Mucosa of descending colon (tissue), 3 donors: ENCODE measurements at regions not wholly inside any gene's neighbourhood (a gene's known extent, or its start where the extent isn't known, plus 50 kb on each side); places are given as distances from the start of the nearest gene placed in this dataset.
"Not testable (repeated sequence)": the region's sequence is repeated elsewhere in the genome, so short reads cannot be mapped to it uniquely, and the experiment has no call there.

ENCODE experiments used
- ATAC-seq: fragments of 200-7000 bp; cut with Tn5 transposase; one replicate; pipeline ENCODE4 v1.9.1; 2020; ENCODE audit warnings: mild to moderate bottlenecking, moderate library complexity
- DNase-seq, 3 donors: peaks; one replicate each; pipeline ENCODE4 v3.0.0-alpha.2; 2020
- H3K36me3 ChIP-seq: fragments of 200-600 bp; one replicate; pipeline ENCODE4 v1.8.0; 2021; ENCODE audit warnings: low read depth, mild to moderate bottlenecking
- H3K4me1 ChIP-seq: fragments of 200-600 bp; one replicate; pipeline ENCODE4 v1.8.0; 2021; ENCODE audit warnings: low read depth, mild to moderate bottlenecking
- H3K4me3 ChIP-seq: fragments of 200-600 bp; one replicate; pipeline ENCODE4 v1.8.0; 2021; ENCODE audit warnings: mild to moderate bottlenecking
- H3K9me3 ChIP-seq: fragments of 200-600 bp; one replicate; pipeline ENCODE4 v1.8.0; 2021; ENCODE audit warnings: mild to moderate bottlenecking
- CTCF ChIP-seq: fragments of 200-600 bp; IDR thresholded peaks from one replicate; pipeline ENCODE4 v1.8.0; 2022; ENCODE audit warnings: antibody characterized with exemption, mild to moderate bottlenecking
- intact Hi-C, 2 donors: fragments of 100-400 bp; cut with DNase I in 1 of 2; cut with micrococcal nuclease in 1 of 2; formaldehyde crosslinking; loops; one replicate each; pipeline versions ENCODE4 v1.11.0 to v1.11.1; 2022; cut with DNase I, micrococcal nuclease
- donor health status: DM: no; HTN: no; CAD: no; lungs with moderate emphysema.
- donor health status: DM: no; HTN: no; CAD: no.
- donor health status: DM: no; HTN: yes; CAD: no.

GRCh38 chr2:12921321-12921720 lies 204.6 kb downstream of the TRIB2 start:
- no peak for DNase-seq
- H3K4me3 ChIP-seq, result no peak overlapping the region
- H3K4me1 ChIP-seq, result no peaks in the 10 kb centered on the region
- no peak for TF ChIP-seq CTCF
- H3K9me3 ChIP-seq, result no peaks in the 10 kb centered on the region
- H3K36me3 ChIP-seq, result no peaks in the 10 kb centered on the region
- intact Hi-C loops, result loop anchor here in 1 of 2 donors (10.0 kb wide), 1 partner anchor 197 kb away; no protein-coding TSS in a partner anchor
- ATAC-seq, result no peak

GRCh38 chr2:12923907-12924610 lies 207.3 kb downstream of the TRIB2 start:
- Histone ChIP-seq H3K36me3 (no peaks in the 10 kb centered on the region), H3K4me3 (no peak overlapping the region), H3K4me1 (no peaks in the 10 kb centered on the region), H3K9me3 (no peaks in the 10 kb centered on the region)
- ATAC-seq, result no peak
- no peak for DNase-seq
- intact Hi-C loops, result loop anchor here in 1 of 2 donors (10.0 kb wide), 1 partner anchor 199 kb away; no protein-coding TSS in a partner anchor
- TF ChIP-seq CTCF, result no peak

GRCh38 chr2:12926641-12927040 lies 209.9 kb downstream of the TRIB2 start:
- H3K36me3 ChIP-seq, H3K9me3 ChIP-seq, ATAC-seq, H3K4me3 ChIP-seq, DNase-seq, H3K4me1 ChIP-seq: not testable (repeated sequence)
- intact Hi-C loops, result loop anchor here in 1 of 2 donors (10.0 kb wide), 1 partner anchor 202 kb away; no protein-coding TSS in a partner anchor

GRCh38 chr2:12928197-12928774 lies 211.6 kb downstream of the TRIB2 start:
- no peaks in the 10 kb centered on the region for H3K4me1 ChIP-seq
- ATAC-seq, result no peak
- intact Hi-C loops, result loop anchor here in 1 of 2 donors (10.0 kb wide), 1 partner anchor 203 kb away; no protein-coding TSS in a partner anchor
- no peak overlapping the region for H3K4me3 ChIP-seq
- DNase-seq, result no peak
- H3K9me3 ChIP-seq, result no peaks in the 10 kb centered on the region
- H3K36me3 ChIP-seq, result no peaks in the 10 kb centered on the region
- no peak for TF ChIP-seq CTCF

- DNase-seq, result no peak
- no peak for ATAC-seq
- Histone ChIP-seq H3K36me3 (no peaks in the 10 kb centered on the region), H3K4me1 (no peaks in the 10 kb centered on the region), H3K4me3 (no peak overlapping the region), H3K9me3 (no peaks in the 10 kb centered on the region)
- no peak for TF ChIP-seq CTCF
- intact Hi-C loops, result loop anchor here in 1 of 2 donors (10.0 kb wide), 1 partner anchor 204 kb away; no protein-coding TSS in a partner anchor
These were observed 212.2 kb downstream of the TRIB2 start for GRCh38 chr2:12928775-12929401.

GRCh38 chr2:12929758-12930157 lies 213.0 kb downstream of the TRIB2 start:
- intact Hi-C loops, result loop anchor here (5.0 to 10.0 kb wide), 2 partner anchors 205 to 1067 kb away; no protein-coding TSS in a partner anchor
- Histone ChIP-seq H3K36me3 (no peaks in the 10 kb centered on the region), H3K4me1 (no peaks in the 10 kb centered on the region), H3K4me3 (no peak overlapping the region), H3K9me3 (no peaks in the 10 kb centered on the region)
- no peak for TF ChIP-seq CTCF
- no peak for DNase-seq
- no peak for ATAC-seq
